SU-DHL-6 (cell line): ENCODE measurements at regions not wholly inside any gene's neighbourhood (a gene's known extent, or its start where the extent isn't known, plus 50 kb on each side); places are given as distances from the start of the nearest gene placed in this dataset.

Experiments
- H2AFZ ChIP-seq: fragments of 200-600 bp; sonication (generic); 2 replicates; pipeline ENCODE4 v1.6.1; 2014; ENCODE audit warnings: low read depth, mild to moderate bottlenecking, moderate library complexity, mixed read lengths, antibody characterized with exemption, low read length; ENCODE audit not compliant: severe bottlenecking
- H3F3A ChIP-seq: fragments of 200-600 bp; shearing (Covaris generic); 2 replicates; pipeline ENCODE4 v1.6.0; 2016; ENCODE audit warnings: antibody characterized with exemption, mild to moderate bottlenecking; ENCODE audit not compliant: insufficient read depth
- H3K27ac ChIP-seq: fragments of 200-600 bp; sonication (generic); 2 replicates; pipeline ENCODE4 v1.5.1; 2016; ENCODE audit warnings: low read depth, mild to moderate bottlenecking, low read length, moderate library complexity, mixed read lengths
- H3K27me3 ChIP-seq: fragments of 200-600 bp; sonication (generic), shearing (Covaris generic); 2 replicates; pipeline ENCODE4 v1.6.0; 2014; ENCODE audit warnings: mild to moderate bottlenecking, low read length
- H3K36me3 ChIP-seq: fragments of 200-600 bp; sonication (generic); 2 replicates; pipeline ENCODE4 v1.6.1; 2014; ENCODE audit warnings: mild to moderate bottlenecking, low read length, mixed read lengths
- H3K4me2 ChIP-seq: fragments of 300-600, 200-600 bp; shearing (Covaris generic), sonication (generic); 2 replicates; pipeline ENCODE4 v1.6.0; 2014; ENCODE audit warnings: low read length, low read depth, mild to moderate bottlenecking; ENCODE audit not compliant: poor library complexity, severe bottlenecking
- H3K4me3 ChIP-seq: fragments of 200-600 bp; sonication (generic); 2 replicates; pipeline ENCODE4 v1.5.1; 2014; ENCODE audit warnings: antibody characterized with exemption, low read length, mild to moderate bottlenecking, mixed read lengths; ENCODE audit not compliant: insufficient read depth, poor library complexity, severe bottlenecking
- H3K79me2 ChIP-seq: fragments of 200-600 bp; sonication (generic); 2 replicates; pipeline ENCODE4 v1.6.1; 2014; ENCODE audit warnings: mild to moderate bottlenecking, low read length, moderate library complexity; ENCODE audit not compliant: insufficient read depth
- H3K9ac ChIP-seq: fragments of 200-600 bp; sonication (generic); 2 replicates; pipeline ENCODE4 v1.7.0; 2014; ENCODE audit warnings: mild to moderate bottlenecking, low read length
- H3K9me2 ChIP-seq: fragments of 200-600 bp; sonication (generic); replicated peaks from 2 replicates; pipeline ENCODE4 v1.6.1; 2014; ENCODE audit warnings: low read length; ENCODE audit not compliant: insufficient read depth
- H3K9me3 ChIP-seq: fragments of 200-600 bp; sonication (generic); 2 replicates; pipeline ENCODE4 v1.6.1; 2014; ENCODE audit warnings: low read length, mixed read lengths; ENCODE audit not compliant: insufficient read depth
- H4K20me1 ChIP-seq: fragments of 200-600 bp; sonication (generic); 2 replicates; pipeline ENCODE4 v1.6.1; 2014; ENCODE audit warnings: low read depth, mild to moderate bottlenecking, antibody characterized with exemption, low read length, moderate library complexity, mixed read lengths
- CTCF ChIP-seq: fragments of 200-600 bp; sonication (generic); IDR thresholded peaks from one replicate; pipeline ENCODE4 v1.5.1; 2017; ENCODE audit warnings: antibody characterized with exemption, mild to moderate bottlenecking, low read length, moderate library complexity; ENCODE audit not compliant: insufficient read depth, poor library complexity, severe bottlenecking
- EZH2phosphoT487 ChIP-seq: fragments of 200-600 bp; sonication (generic), shearing (Covaris generic); conservative IDR thresholded peaks from 2 replicates; pipeline ENCODE4 v1.6.1; 2018; ENCODE audit warnings: mild to moderate bottlenecking, antibody characterized with exemption, low read length, moderate library complexity, mixed read lengths

DNA sequence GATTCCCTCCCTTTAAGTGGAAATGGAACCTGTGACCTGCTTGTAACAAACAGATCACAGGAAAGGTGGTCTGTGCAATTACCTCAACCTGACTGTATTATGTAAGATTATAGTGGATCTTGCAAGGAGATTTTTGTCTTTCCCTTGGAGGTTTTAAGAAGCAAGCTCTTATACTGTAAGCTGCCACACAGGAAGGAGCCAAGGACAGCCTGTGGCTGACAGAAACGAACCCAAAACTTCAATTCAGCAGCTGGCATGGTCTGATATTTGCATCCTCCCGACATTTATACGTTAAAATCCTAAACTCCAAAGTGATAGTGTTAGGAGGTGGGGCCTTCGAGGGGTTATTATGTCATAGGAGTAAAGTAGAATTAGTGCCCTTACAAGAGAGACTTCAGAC, 711.8 kb upstream of the CTNND2 start:
- Histone ChIP-seq H3K4me3 (no peak overlapping the region), H3K79me2 (no peaks in the 10 kb centered on the region), H4K20me1 (no peaks in the 10 kb centered on the region), H3K36me3 (no peaks in the 10 kb centered on the region), H3K9me3 (no peaks in the 10 kb centered on the region), H3K27me3 (no peaks in the 10 kb centered on the region), H3K27ac (no peak overlapping the region), H3F3A (no peaks in the 10 kb centered on the region), H3K4me2 (no peak overlapping the region), H2AFZ (no peak overlapping the region), H3K9ac (no peak overlapping the region), H3K9me2 (no peaks in the 10 kb centered on the region)
- TF ChIP-seq EZH2phosphoT487 (no peak), CTCF (no peak)

DNA sequence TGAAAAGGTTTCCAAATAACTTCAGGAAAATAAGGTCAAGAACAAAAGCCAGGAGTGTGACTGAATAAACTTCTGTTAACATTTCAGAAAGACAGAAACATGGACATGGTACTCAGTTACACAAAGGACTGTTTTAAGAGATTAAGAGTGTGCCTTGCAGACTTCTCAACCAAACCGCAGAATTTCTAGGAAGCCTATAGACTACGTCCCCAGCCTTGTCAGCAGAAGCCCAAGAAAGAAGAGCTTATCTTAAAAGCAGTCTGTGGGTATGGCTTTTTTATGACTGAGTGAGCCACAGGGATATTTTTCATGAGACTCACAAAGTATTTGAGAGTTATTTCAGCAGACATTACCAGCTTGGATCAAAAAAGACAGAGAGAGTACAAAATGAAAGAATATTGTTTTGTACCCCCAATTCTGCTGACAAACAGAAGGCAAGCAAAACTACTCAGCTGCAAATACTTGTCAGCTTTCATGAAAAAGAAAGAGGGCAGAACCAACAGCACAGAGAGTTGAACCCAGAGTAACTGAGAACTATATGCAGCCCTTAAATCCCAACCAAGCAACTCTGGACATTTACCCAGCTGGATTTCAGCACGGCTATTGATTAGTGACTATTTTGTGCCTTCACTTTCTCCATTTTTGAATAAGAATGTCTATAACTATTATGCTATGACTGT, 711.0 kb upstream of the CTNND2 start:
- H3K36me3 ChIP-seq: no peaks in the 10 kb centered on the region
- H2AFZ ChIP-seq: no peak overlapping the region
- H3K4me3 ChIP-seq: no peak overlapping the region
- H3K4me2 ChIP-seq: no peak overlapping the region
- H3F3A ChIP-seq: no peaks in the 10 kb centered on the region
- no peaks in the 10 kb centered on the region for H3K79me2 ChIP-seq
- H3K9ac ChIP-seq: no peak overlapping the region
- H4K20me1 ChIP-seq: no peaks in the 10 kb centered on the region
- H3K27ac ChIP-seq: no peak overlapping the region
- no peaks in the 10 kb centered on the region for H3K9me2 ChIP-seq
- no peak for TF ChIP-seq CTCF
- no peaks in the 10 kb centered on the region for H3K27me3 ChIP-seq
- no peaks in the 10 kb centered on the region for H3K9me3 ChIP-seq

- Histone ChIP-seq H3K36me3 (no peaks in the 10 kb centered on the region), H3K4me3 (no peak overlapping the region), H3F3A (no peaks in the 10 kb centered on the region), H3K9ac (no peak overlapping the region), H3K4me2 (no peak overlapping the region), H3K27ac (no peak overlapping the region), H2AFZ (no peak overlapping the region), H3K27me3 (no peaks in the 10 kb centered on the region), H3K9me2 (no peaks in the 10 kb centered on the region), H3K9me3 (no peaks in the 10 kb centered on the region), H3K79me2 (no peaks in the 10 kb centered on the region), H4K20me1 (no peaks in the 10 kb centered on the region)
- TF ChIP-seq EZH2phosphoT487: no peak
- TF ChIP-seq CTCF: no peak
Observed at GRCh38 chr5:12614608-12615007, 710.4 kb upstream of the CTNND2 start.
